ENCODE measurements at regions not wholly inside any gene's neighbourhood (a gene's known extent, or its start where the extent isn't known, plus 50 kb on each side); places are given as distances from the start of the nearest gene placed in this dataset.

GRCh38 chr11:80458376-80458775, 1017.5 kb upstream of the TENM4 start:
- DNase-seq: no peak
- intact Hi-C loops (cut with DNase I): no loop called here
- no peaks in the 10 kb centered on the region for H3K36me3 ChIP-seq
- H3K4me1 ChIP-seq: no peaks in the 10 kb centered on the region
- H3K27me3 ChIP-seq: no peaks in the 10 kb centered on the region
- TF ChIP-seq POLR2AphosphoS5 (IDR thresholded peaks at IDR 0.05): no peak
- no peak overlapping the region for H3K4me3 ChIP-seq
- no peak overlapping the region for H3K27ac ChIP-seq
- H3K9me3 ChIP-seq: no peaks in the 10 kb centered on the region
- 73% methylated on average over 3 of the region's 3 CpGs for WGBS, 2 donors

DNA sequence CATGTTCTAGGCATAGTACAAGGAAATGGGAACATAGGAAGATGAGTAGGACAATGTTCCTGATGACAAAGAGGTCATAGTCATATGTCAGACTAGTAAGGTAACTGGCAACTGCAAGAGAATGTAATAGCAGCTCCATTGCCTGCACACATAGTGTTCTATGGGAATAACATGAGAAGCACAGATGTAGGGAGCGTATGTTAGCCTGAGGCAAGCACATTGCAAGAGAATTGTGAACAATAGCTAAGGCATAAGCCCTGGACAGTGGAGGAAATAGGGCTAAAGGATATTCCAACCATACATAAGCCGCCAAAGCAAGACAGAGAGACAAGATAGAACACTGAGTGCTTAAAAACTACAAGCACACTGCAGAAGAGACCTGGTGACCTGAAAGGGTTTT, 1017.0 kb upstream of the TENM4 start:
- TF ChIP-seq, protein P1, sequence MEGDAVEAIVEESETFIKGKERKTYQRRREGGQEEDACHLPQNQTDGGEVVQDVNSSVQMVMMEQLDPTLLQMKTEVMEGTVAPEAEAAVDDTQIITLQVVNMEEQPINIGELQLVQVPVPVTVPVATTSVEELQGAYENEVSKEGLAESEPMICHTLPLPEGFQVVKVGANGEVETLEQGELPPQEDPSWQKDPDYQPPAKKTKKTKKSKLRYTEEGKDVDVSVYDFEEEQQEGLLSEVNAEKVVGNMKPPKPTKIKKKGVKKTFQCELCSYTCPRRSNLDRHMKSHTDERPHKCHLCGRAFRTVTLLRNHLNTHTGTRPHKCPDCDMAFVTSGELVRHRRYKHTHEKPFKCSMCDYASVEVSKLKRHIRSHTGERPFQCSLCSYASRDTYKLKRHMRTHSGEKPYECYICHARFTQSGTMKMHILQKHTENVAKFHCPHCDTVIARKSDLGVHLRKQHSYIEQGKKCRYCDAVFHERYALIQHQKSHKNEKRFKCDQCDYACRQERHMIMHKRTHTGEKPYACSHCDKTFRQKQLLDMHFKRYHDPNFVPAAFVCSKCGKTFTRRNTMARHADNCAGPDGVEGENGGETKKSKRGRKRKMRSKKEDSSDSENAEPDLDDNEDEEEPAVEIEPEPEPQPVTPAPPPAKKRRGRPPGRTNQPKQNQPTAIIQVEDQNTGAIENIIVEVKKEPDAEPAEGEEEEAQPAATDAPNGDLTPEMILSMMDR (IDR thresholded peaks at IDR 0.05): no peak
- TF ChIP-seq EP300 (IDR thresholded peaks at IDR 0.05) (no peak), POLR2A (IDR thresholded peaks at IDR 0.05) (no peak), POLR2AphosphoS5 (IDR thresholded peaks at IDR 0.05) (no peak)
- Histone ChIP-seq H3K27ac (no peak overlapping the region), H3K4me1 (no peaks in the 10 kb centered on the region), H3K36me3 (no peaks in the 10 kb centered on the region), H3K4me3 (no peak overlapping the region), H3K27me3 (no peaks in the 10 kb centered on the region), H3K9me3 (no peaks in the 10 kb centered on the region)
- 90 to 95% methylated on average over 2 of the region's 2 CpGs for WGBS, 2 donors
- DNase-seq: no peak
- intact Hi-C loops (cut with DNase I): no loop called here

GRCh38 chr11:80455818-80456217, 1015.0 kb upstream of the TENM4 start:
- no peak for DNase-seq
- WGBS, 2 donors: 52 to 58% methylated on average over 1 of the region's 1 CpG
- H3K27me3 ChIP-seq: no peaks in the 10 kb centered on the region
- H3K36me3 ChIP-seq: no peaks in the 10 kb centered on the region
- no peaks in the 10 kb centered on the region for H3K4me1 ChIP-seq
- no peak for TF ChIP-seq POLR2A (IDR thresholded peaks at IDR 0.05)
- intact Hi-C loops (cut with DNase I): no loop called here
- H3K27ac ChIP-seq: no peak overlapping the region
- H3K9me3 ChIP-seq: no peaks in the 10 kb centered on the region
- H3K4me3 ChIP-seq: no peak overlapping the region

- TF ChIP-seq POLR2AphosphoS5 (IDR thresholded peaks at IDR 0.05): no peak
- Histone ChIP-seq H3K4me3 (no peak overlapping the region), H3K9me3 (no peaks in the 10 kb centered on the region), H3K27ac (no peak overlapping the region), H3K36me3 (no peaks in the 10 kb centered on the region), H3K4me1 (no peaks in the 10 kb centered on the region), H3K27me3 (no peaks in the 10 kb centered on the region)
- WGBS, 2 donors: 70 to 92% methylated on average over 5 of the region's 5 CpGs
- DNase-seq: no peak
- intact Hi-C loops (cut with DNase I): no loop called here
Observed at GRCh38 chr11:80451105-80451504, 1010.3 kb upstream of the TENM4 start.

GRCh38 chr11:80448709-80449108, 1007.9 kb upstream of the TENM4 start:
- H3K9me3 ChIP-seq: no peaks in the 10 kb centered on the region
- TF ChIP-seq POLR2A (IDR thresholded peaks at IDR 0.05) (no peak), POLR2AphosphoS5 (IDR thresholded peaks at IDR 0.05) (no peak), EP300 (IDR thresholded peaks at IDR 0.05) (no peak)
- TF ChIP-seq, protein P1 (IDR thresholded peaks at IDR 0.05): no peak
- H3K27me3 ChIP-seq: no peaks in the 10 kb centered on the region
- intact Hi-C loops (cut with DNase I): no loop called here
- DNase-seq: no peak
- H3K4me3 ChIP-seq: no peak overlapping the region
- H3K4me1 ChIP-seq: no peaks in the 10 kb centered on the region
- WGBS, 2 donors: 80 to 89% methylated on average over 2 of the region's 2 CpGs
- H3K27ac ChIP-seq: no peak overlapping the region
- no peaks in the 10 kb centered on the region for H3K36me3 ChIP-seq

DNA sequence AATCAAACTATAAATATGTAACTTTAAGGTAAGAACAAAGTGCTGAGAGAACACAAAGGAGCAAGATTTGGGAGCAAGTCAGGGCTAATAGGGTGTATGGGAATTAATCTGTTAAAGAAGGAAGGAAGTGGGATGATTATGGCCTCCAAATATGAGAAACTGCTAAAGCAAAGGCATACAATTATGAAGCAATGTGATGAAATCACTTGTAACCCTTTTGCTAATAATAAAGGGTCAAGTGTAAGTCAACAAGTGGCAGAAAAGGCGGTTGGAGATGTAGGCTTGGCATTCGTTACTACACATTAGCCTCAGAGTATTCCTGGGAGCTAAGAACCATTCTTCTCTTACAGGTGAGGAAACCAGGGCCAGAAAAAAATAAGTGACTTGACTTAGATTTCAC, 1002.3 kb upstream of the TENM4 start:
- no peak for DNase-seq
- no peaks in the 10 kb centered on the region for H3K9me3 ChIP-seq
- H3K4me3 ChIP-seq: no peak overlapping the region
- no peak overlapping the region for H3K27ac ChIP-seq
- H3K4me1 ChIP-seq: no peaks in the 10 kb centered on the region
- no peaks in the 10 kb centered on the region for H3K36me3 ChIP-seq
- intact Hi-C loops (cut with DNase I): no loop called here
- TF ChIP-seq POLR2AphosphoS5 (IDR thresholded peaks at IDR 0.05) (no peak), EP300 (IDR thresholded peaks at IDR 0.05) (no peak), POLR2A (IDR thresholded peaks at IDR 0.05) (no peak)
- TF ChIP-seq, protein P1 (IDR thresholded peaks at IDR 0.05): no peak
- H3K27me3 ChIP-seq: no peaks in the 10 kb centered on the region
- WGBS, 2 donors: 44 to 64% methylated on average over 2 of the region's 2 CpGs

Data from sigmoid colon (tissue), 6 donors.